Mucosa of descending colon (tissue), 3 donors: ENCODE measurements at regions not wholly inside any gene's neighbourhood (a gene's known extent, or its start where the extent isn't known, plus 50 kb on each side); places are given as distances from the start of the nearest gene placed in this dataset. TPM values are rescaled to one million over a fixed set of nuclear protein-coding genes. Genes with fewer than 3 reads are reported as not detected.
A peak's percentile ranks its signal among the peaks of the same experiment; 100 is the strongest.
"Not testable (repeated sequence)": the region's sequence is repeated elsewhere in the genome, so short reads cannot be mapped to it uniquely, and the experiment has no call there.

Experiments
- ATAC-seq: fragments of 200-7000 bp; cut with Tn5 transposase; one replicate; pipeline ENCODE4 v1.9.1; 2020; ENCODE audit warnings: mild to moderate bottlenecking, moderate library complexity
- DNase-seq, 3 donors: peaks; one replicate each; pipeline ENCODE4 v3.0.0-alpha.2; 2020
- H3K36me3 ChIP-seq: fragments of 200-600 bp; one replicate; pipeline ENCODE4 v1.8.0; 2021; ENCODE audit warnings: low read depth, mild to moderate bottlenecking
- H3K4me1 ChIP-seq: fragments of 200-600 bp; one replicate; pipeline ENCODE4 v1.8.0; 2021; ENCODE audit warnings: low read depth, mild to moderate bottlenecking
- H3K4me3 ChIP-seq: fragments of 200-600 bp; one replicate; pipeline ENCODE4 v1.8.0; 2021; ENCODE audit warnings: mild to moderate bottlenecking
- H3K9me3 ChIP-seq: fragments of 200-600 bp; one replicate; pipeline ENCODE4 v1.8.0; 2021; ENCODE audit warnings: mild to moderate bottlenecking
- CTCF ChIP-seq: fragments of 200-600 bp; IDR thresholded peaks from one replicate; pipeline ENCODE4 v1.8.0; 2022; ENCODE audit warnings: antibody characterized with exemption, mild to moderate bottlenecking
- intact Hi-C, 2 donors: fragments of 100-400 bp; cut with DNase I in 1 of 2; cut with micrococcal nuclease in 1 of 2; formaldehyde crosslinking; loops; one replicate each; pipeline versions ENCODE4 v1.11.0 to v1.11.1; 2022; cut with DNase I, micrococcal nuclease
- microRNA-seq: library from miRNA; unstranded; fragments of <30 nt; microRNA quantifications from one replicate; pipeline ENCODE4, GENCODE V29; 2019
- donor health status: DM: no; HTN: no; CAD: no; lungs with moderate emphysema.
- donor health status: DM: no; HTN: no; CAD: no.
- donor health status: DM: no; HTN: yes; CAD: no.

- no peak overlapping the region for H3K4me3 ChIP-seq
- ATAC-seq (no peak), DNase-seq (no peak)
- H3K4me1 ChIP-seq: no peaks in the 10 kb centered on the region
- intact Hi-C loops: no loop called here
- H3K36me3 ChIP-seq: no peaks in the 10 kb centered on the region
- no peak for TF ChIP-seq CTCF
- H3K9me3 ChIP-seq: no peaks in the 10 kb centered on the region
Observed at GRCh38 chrX:73913580-73913979, 61.1 kb upstream of the XIST start.

- H3K4me3 ChIP-seq, H3K4me1 ChIP-seq, H3K36me3 ChIP-seq, H3K9me3 ChIP-seq, DNase-seq, ATAC-seq, intact Hi-C loops: not testable (repeated sequence)
Observed at GRCh38 chrX:73911946-73912345, 59.4 kb upstream of the XIST start.

GRCh38 chrX:73905749-73906374 is 53.3 kb upstream of the XIST start:
- DNase-seq, H3K4me1 ChIP-seq, H3K4me3 ChIP-seq, H3K9me3 ChIP-seq, ATAC-seq, H3K36me3 ChIP-seq, intact Hi-C loops: not testable (repeated sequence)

GRCh38 chrX:73903941-73904340 is 51.4 kb upstream of the XIST start:
- intact Hi-C loops: no loop called here

More at GRCh38 chrX:73903941-73904340, 51.4 kb upstream of the XIST start:
- Histone ChIP-seq H3K4me1 (no peaks in the 10 kb centered on the region), H3K9me3 (no peaks in the 10 kb centered on the region), H3K36me3 (no peaks in the 10 kb centered on the region), H3K4me3 (no peak overlapping the region)
- ATAC-seq (no peak), DNase-seq (no peak)
- no peak for TF ChIP-seq CTCF

Small RNA genes lying in the stretch of these regions (microRNA-seq; reads per million reads assigned to microRNA genes)
- gene MIR374B (not detected), gene MIR374C (not detected), gene MIR421 (158 reads per million, percentile 67 among the genes with 10 or more reads in this experiment)
